ENCODE measurements at regions not wholly inside any gene's neighbourhood (a gene's known extent, or its start where the extent isn't known, plus 50 kb on each side); places are given as distances from the start of the nearest gene placed in this dataset.
"Not testable (repeated sequence)": the region's sequence is repeated elsewhere in the genome, so short reads cannot be mapped to it uniquely, and the experiment has no call there.

DNA sequence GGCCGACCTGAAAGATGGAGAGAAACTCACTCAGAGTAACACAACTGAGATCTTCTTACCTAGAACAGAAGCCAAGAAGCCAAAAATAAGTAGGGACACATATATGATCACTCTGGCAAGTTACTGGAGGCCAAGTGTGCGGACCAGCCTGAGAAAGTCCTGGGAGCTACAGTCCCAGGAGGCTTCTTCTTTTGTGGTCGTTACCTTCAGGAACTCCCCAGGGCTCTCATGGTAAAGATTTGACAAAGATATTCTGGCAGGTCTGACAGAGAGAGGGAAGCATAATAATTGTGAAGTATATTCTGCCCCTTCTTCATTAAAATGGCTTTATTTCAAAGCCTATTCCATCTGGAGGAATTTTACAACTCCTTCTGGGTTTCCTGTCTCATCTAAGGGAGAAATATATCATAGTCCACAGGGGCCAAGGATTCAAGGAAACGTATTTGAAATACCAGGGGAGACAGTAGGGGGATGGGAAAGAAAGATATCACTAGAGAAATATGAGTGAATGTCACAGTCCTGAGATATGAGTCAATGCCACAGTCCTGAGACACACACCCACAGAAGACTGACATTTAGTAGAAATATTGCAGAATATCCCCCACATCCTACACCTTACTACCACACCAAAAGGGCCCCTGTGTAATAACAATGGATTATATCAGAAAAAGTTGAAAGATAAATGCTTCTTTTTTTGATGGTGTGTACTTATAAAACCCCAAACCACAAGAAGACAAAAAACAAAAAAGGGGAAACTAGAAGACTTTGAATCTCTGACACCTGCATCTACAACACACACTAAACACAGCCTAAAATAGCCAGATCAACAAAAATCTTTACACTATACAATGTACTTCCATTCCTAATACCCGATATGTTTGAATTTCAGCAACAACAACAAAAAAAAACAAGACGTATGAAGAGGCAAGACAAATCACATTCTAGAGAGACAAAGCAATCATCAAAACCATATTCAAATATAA lies 594.2 kb upstream of the NRG3 start:
- no peak for DNase-seq

DNA sequence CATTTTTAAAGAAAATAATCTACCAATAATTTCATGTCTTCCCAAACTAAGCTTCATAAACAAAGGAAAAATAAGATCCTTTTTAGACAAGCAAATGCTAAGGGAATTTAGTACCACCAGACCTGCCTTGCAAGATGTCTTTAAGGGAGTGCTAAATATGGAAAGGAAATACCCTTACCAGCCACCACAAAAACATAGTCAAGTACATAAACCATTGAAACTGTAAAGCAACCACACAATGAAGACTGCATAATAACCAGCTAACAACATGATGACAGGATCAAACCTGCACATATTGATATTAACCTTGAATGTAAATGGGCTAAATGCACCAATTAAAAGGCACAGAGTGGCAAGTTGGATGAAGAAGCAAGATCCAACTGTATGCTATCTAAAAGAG lies 586.5 kb upstream of the NRG3 start:
- no peak for DNase-seq

DNA sequence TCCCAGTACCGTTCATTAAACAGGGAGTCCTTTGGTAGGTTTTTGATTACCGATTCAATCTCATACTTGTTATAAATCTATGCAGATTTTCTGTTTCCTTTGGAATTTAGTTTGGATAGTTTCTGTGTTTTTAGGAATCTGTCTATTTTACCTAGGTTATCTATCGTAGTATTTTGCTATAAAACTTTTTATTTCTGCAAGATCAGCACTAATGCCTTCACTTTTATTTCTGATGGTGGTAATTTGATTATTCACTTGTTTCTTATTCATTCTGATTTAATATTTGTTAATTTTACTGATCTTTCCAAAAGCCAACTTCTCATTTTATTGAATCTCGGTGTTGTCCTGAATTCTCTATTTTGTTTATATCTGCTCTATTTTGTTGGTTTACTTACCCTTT lies 577.7 kb upstream of the NRG3 start:
- no peak for DNase-seq

DNA sequence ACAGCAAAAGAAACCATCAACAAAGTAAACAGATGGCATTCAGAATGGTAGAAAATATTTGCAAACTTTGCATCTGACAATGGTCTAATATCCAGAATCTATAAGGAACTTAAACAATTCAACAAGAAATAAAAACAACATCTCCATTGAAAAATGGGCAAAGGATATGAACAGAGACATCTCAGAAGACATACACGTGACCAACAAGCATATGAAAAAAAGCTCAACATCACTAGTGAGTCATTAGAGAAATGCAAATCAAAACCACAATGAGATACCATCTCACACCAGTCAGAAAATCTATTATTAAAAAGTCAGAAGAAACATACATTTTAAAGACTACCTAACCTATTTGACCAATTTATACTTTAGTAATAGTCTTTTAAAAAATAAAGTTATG lies 571.3 kb upstream of the NRG3 start:
- no peak for DNase-seq

DNA sequence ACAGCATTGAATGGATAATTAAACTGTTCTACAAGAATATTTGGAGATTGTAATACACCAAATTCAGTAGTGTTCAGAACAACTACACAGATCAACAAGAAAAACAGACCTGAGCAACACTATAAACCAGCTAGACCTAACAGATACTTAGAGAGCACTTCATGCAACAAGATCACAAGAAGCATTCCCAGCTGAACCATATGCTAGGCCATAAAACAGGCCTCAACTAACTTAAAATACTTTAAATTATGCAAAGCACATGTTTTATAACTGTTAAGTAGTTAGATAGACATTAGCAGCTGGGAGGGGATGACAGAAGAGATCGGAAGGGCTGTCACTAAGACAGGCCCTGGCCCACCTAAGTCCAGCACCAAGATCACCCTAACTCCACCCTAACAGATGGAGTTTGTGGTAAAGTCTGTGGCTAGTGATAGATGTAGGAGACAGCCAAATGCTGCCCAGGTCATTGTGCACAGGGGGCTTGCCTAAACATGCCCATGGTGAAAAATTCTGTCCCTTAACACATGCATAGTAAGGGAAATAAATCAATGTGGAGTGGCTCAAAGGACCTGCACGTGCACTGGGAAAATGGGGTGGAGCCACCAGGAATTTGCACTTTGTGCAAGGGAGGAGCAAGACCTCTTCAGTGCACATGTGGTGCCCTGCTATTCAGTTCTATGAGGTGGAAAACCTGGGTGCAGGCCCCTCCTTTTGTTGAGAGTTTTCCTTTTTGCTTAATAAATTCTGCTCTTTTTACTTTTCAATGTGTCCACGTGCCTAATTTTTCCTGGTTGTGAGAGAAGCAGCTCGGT lies 567.8 kb upstream of the NRG3 start:
- DNase-seq = no peak

DNA sequence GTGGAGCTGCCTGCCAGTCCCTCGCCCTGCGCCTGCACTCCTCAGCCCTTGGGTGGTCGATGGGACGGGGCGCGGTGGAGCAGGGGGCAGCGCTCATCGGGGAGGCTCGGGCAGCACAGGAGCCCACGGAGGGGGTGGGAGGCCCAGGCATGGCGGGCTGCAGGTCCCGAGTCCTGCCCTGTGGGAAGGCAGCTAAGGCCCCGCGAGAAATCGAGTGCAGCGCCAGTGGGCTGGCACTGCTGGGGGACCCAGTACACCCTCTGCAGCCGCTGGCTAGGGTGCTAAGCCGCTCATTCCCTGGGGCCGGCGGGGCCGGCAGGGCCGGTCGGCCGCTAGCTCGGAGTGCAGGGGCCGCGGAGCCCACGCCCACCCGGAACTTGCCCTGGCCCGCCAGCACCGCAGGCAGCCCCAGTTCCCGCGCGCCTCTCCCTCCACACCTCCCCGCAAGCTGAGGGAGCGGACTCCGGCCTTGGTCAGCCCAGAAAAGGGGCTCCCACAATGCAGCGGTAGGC lies 565.9 kb upstream of the NRG3 start:
- no peak for DNase-seq

DNA sequence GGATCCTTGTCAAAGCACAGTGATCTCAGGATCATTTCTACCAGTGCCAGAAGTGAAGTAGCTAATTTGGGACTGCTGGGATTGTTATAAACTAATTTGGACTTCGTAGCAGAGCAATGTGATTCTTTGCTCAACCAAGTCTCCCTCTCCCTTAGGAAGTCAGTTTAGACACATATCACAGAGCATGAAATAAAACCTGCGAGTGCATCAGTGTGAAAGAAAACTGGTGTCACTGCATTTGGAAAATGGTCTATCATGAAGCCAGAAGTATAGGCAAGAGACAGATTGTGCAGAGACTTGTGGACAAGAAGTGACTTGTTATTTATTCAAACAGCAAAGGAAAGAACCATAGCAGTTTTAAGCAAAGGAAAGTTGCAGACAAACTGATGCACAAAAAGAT lies 560.5 kb upstream of the NRG3 start:
- DNase-seq = no peak

DNA sequence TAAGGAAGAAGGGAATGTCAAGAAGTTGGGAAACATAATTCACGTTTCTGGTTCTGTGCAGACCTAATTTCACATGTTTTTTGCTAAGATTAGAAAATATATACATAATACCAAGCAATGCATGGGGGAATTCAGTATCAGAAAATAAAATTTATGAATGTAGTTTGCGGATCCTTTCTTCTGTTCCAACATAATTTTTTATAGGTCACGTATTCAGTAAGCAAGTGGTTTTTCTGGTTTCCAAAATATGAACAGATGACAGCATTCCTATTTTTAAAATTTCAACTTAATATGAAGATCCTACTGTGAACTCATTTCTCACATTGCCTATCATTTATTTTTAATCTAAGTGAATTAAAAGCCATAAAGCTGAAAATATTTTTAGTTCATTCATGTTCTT lies 560.0 kb upstream of the NRG3 start:
- DNase-seq = no peak

DNA sequence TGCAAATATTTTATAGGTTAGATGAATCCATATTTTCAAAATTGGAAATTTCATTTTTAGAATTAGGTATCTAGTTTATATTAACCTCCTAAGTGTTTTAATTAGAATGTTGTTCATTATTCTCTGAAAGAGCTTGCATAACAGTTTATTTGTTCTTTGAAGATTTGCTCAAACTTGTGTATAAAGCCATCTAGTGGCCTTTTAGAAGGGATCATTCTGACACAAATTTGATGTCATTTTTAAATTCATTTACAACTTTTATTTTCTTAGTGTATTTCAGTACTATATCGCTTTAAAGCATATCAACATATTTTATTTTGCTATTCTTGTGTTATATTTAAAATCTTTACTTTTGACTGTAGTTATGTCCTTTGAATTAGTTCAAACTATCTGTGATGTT lies 527.0 kb upstream of the NRG3 start:
- DNase-seq = no peak

DNA sequence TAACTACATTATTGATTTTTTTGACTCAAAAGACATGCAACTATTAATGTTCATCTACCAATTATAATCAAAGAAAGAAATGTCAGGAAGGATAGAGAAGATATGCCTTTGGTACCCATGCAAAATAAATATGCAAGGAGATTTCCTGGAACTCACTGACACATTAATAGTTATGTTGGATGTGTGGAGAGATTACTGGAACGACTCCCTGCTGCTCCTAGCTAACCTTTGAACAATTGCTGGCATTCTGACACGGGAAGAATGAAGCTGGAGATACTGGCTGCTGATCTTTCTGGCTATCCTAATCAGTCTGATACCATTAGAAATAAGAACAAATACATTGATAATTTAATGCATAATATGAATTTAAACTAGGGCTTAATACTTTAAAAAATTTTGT lies 507.9 kb upstream of the NRG3 start:
- DNase-seq = no peak

DNA sequence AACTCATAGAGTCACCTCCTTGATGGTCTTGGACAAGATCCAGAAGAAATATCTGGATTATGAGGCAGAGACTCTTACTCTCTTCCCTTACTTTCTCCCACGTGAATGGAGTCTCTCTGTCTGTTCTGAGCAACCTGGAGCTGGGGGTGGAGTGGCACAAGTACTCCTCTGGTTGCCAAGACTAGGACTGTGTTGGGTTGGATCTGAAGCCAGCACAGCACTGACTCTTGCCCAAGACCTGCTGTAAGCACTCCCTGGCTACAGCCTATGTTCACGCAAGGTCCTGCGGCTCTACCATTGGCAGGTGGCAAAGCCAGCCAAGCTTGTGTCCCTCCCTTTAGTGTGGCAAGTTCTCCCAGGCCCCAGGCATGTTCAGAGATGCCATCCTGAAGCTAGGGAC lies 488.2 kb upstream of the NRG3 start:
- DNase-seq = no peak

DNA sequence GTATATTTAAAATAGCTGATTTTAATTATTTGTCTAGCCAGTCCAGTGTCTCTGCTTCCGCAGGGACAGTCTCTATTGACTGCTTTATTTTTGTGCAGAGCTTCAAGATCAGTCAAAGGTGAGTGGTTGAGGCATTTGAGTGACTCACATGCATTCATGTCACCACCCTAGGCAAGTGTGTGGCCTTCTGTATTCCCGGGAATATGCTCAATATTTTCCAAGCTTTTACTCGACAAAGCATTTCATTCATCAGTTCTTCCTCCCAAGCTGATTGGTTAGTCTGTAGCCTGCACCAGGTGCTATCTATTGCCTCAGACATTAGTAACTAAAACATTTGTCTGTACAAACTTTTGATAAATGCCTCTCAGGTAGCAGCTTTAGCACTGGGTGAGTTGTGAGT lies 471.5 kb upstream of the NRG3 start:
- no peak for DNase-seq

DNA sequence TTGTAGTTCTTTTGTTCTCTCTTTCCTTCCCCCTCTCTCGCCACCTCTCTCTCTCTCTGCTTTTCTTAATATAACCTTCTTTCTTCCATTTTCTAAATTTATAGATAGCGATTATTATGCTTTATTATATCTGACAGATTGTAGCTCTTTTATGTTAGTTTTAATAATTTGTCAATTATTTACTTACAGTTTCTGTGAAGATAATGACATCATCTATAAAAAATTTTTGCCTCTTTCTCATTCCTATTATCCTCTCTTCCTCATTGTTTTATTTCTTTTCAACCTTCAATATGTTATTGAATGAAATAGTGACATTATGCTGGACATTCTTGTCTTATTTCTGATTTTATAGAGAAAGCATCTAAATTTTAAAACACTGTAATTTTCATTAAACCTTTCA lies 469.6 kb upstream of the NRG3 start:
- no peak for DNase-seq

DNA sequence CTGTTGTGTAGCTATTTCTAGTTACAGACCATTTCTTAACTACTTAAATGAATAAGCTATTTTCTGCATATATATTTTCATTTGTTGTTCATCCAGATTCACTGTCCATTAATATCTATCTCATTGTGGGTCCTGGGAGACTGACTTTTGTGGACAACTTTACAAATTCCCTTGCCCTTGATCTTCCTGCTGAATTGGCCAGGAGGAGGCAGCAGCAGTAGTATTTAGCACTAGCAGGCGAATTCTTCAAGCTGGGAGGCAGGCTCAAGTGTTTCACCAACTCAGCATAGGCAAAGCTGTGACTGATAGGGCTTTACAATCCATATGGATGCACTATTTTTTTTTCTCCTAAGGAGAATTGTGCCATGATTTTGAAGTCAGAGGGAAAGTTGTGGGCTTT lies 461.0 kb upstream of the NRG3 start:
- no peak for DNase-seq

DNA sequence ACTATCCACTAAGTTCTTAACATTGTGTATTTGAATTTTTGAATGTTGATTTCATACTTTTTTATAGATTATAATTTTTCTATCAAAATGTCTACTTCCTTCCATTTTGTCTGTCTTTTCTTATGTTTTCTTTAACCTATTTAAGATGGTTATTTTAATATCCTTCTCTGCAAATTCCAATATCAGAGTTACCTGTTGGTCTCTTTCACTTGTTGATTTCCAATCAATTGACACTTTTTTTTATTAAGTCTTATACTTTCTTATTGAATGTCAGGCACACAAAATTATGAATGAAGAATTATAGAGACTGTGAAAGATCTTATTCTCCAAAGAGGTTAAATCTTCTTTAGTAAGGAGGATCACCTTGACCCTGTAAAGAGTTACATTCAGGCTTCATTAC lies 448.3 kb upstream of the NRG3 start:
- DNase-seq = no peak

DNA sequence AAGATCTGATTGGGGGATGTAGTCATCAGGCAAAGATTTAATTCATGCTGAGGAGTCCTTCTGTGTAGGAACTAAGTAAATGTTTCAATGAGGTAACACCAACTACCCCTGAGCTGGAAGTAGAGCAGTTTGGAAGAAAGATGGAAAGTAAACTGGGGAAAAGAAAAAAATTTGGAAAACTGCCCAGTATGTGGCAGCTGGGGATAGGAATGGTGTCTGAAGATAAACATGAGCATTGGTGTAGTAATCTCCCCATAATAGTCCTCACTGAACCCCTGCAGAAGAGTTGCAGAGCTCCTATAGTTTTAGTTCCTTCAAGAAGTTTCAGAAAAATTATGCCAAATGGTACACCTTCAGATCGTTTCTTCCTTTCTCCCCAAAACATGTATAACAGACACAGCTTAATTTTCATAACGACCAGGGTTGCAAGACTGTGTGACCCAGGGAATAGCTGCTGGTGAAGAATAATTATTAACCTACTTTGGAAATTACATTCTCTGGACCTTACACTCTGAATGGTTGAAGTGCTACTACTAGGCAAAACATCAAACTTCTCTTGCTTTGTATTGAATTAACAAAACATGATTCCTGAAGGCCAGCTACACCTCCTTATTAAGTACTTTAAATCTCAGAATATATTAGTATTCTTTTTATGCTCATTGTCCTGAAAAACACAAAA lies 446.4 kb upstream of the NRG3 start:
- no peak for DNase-seq

DNA sequence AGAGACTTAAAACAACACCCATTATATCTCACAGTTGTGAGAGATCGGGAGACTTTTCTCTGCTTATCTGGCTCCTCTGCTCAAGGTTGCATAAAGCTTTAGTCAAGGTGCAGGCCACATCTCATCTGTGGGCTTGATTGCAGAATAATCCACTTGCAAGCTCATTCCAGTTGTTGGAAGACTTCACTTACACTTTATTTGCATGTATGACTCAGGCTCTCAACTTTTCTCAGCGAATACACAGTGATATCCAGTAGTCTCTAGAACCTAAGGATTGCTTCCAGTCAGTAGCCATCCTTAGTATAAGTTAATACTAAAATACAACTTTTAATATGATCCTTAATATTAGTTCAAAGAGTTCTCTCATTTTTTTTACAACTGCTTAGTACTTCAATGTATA lies 435.5 kb upstream of the NRG3 start:
- no peak for DNase-seq

DNA sequence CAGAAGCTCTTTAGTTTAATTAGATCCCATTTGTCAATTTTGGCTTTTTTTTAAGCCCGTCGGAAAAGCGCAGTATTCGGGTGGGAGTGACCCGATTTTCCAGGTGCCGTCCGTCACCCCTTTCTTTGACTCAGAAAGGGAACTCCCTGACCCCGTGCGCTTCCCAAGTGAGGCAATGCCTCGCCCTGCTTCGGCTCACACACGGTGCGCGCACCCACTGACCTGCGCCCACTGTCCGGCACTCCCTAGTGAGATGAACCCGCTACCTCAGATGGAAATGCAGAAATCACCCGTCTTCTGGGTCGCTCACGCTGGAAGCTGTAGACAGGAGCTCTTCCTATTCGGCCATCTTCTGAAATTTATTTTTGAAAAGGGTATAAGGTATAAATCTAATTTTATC lies 433.4 kb upstream of the NRG3 start:
- DNase-seq = not testable (repeated sequence)

DNA sequence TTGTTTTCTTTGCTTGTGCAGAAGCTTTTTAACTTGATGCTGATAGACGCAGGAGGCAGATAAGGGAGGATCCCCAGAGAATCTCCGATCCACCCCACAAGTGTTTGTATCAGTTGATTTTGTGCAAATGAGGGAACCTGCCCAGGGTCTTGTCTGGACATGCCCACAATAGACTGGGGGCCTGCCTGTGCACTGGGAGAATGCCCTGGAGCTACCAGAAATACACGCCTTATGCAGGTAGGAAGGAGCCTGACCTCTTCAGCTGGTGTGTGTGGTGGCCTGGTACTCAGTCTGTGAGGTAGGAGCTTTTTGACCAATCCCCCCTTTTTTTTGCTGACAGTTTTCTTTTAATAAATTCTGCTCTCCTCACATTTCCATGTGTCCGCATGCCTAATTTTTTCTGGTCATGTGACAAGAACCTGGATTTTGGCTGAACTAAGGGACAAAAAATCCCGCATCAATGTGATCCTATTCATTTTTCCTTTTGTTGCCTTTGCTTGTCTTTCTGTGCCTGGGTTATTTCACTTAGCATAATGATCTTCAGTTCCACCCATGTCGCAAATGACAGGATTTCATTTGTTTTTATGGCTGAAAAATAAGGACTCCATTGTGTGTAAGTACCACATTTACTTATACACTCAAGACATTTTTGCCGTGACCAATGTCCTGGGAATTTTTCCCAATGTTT lies 430.6 kb upstream of the NRG3 start:
- no peak for DNase-seq

DNA sequence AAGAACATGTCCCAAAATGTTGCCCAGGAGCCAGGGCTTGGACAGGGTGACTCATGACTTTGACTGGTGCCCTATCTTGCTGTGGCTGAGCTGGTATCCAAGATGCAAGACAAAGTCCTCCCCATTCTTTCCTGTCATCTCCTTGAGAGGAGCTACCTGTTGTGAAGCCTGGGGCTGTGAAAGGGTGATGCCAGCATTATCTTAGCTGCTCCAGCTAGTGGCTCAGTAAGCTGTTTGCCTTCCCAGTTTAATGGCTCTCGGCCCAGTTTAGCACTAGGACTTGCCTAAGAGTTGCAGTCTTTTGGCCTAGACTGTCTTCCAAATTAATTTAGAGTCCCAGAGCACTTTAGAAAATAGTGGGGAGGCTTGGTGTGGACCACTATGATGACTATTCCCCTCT lies 424.3 kb upstream of the NRG3 start:
- no peak for DNase-seq

DNA sequence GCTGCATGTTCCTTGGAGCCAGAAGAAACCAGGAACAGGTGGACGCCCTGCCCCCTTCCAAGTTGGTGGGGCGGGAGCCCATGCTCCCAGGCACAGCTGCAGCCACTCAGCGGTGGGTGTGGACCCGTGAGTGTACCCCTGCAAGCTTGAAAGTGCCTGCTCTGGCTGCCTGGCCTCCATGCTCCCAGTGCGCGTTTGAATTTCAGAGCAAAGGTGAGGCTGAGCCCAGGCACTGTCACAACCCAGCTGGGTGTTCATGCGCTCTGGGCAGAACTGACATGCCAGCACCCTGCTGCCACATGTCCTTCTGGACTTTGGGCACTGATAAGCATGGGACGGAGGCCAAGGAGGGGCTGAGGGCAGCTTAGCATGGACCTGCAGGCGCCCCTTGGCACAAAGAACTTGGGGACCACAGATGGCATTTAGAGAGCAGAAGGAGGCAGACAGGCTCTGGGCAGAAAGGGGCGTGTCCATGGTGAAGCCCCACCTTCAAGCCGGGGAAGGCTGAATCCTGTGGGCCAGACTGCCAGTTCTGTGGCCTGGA lies 402.0 kb upstream of the NRG3 start:
- DNase-seq = no peak

DNA sequence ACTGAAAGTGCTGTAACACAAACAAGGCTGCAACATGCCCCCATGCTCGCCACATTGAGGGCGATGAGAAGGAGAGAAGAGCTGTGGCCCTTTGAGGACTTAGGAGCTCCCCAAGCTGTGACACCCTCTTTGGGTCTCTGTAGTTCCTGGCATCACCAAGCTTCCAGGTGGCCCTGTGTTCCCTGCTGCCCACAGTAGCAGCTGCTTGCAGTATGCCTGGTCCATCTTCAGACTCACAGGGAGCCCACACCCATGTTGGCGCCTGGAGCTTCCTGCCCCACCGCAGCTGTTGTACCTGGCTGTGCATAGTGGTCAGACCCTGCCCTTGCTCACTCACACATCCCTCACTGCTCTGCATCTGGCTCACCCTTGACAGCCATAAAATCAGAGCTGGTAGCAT lies 401.2 kb upstream of the NRG3 start:
- DNase-seq = no peak

DNA sequence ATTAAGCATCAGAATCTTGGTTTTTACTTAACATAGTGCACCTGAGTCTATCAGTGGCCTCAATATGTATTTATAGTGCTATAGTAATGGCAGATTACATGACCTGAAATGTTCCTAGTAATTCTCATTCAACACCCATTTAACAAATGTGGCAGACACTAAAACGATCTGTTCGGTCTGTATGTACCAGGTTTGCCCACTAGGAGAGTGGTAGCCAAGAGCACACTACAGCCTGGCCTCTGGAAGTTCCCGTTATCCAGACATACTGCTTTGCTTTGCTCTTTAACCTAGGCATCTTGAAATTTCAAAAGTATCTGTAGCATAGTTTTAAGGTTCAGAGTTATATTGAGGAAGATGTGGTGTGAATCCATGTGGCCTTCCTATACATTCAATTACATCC lies 395.7 kb upstream of the NRG3 start:
- DNase-seq = no peak

Measured in activated CD8-positive, alpha-beta memory T cell treated with anti-CD3 and anti-CD28 coated beads, Interleukin-2, amount 50 U/mL, for 48 hours (primary cell).